SU-DHL-6 (cell line): ENCODE measurements at regions not wholly inside any gene's neighbourhood (a gene's known extent, or its start where the extent isn't known, plus 50 kb on each side); places are given as distances from the start of the nearest gene placed in this dataset.

Source experiments
- H2AFZ ChIP-seq: fragments of 200-600 bp; sonication (generic); 2 replicates; pipeline ENCODE4 v1.6.1; 2014; ENCODE audit warnings: low read depth, mild to moderate bottlenecking, moderate library complexity, mixed read lengths, antibody characterized with exemption, low read length; ENCODE audit not compliant: severe bottlenecking
- H3F3A ChIP-seq: fragments of 200-600 bp; shearing (Covaris generic); 2 replicates; pipeline ENCODE4 v1.6.0; 2016; ENCODE audit warnings: antibody characterized with exemption, mild to moderate bottlenecking; ENCODE audit not compliant: insufficient read depth
- H3K27ac ChIP-seq: fragments of 200-600 bp; sonication (generic); 2 replicates; pipeline ENCODE4 v1.5.1; 2016; ENCODE audit warnings: low read depth, mild to moderate bottlenecking, low read length, moderate library complexity, mixed read lengths
- H3K27me3 ChIP-seq: fragments of 200-600 bp; sonication (generic), shearing (Covaris generic); 2 replicates; pipeline ENCODE4 v1.6.0; 2014; ENCODE audit warnings: mild to moderate bottlenecking, low read length
- H3K36me3 ChIP-seq: fragments of 200-600 bp; sonication (generic); 2 replicates; pipeline ENCODE4 v1.6.1; 2014; ENCODE audit warnings: mild to moderate bottlenecking, low read length, mixed read lengths
- H3K4me2 ChIP-seq: fragments of 300-600, 200-600 bp; shearing (Covaris generic), sonication (generic); 2 replicates; pipeline ENCODE4 v1.6.0; 2014; ENCODE audit warnings: low read length, low read depth, mild to moderate bottlenecking; ENCODE audit not compliant: poor library complexity, severe bottlenecking
- H3K4me3 ChIP-seq: fragments of 200-600 bp; sonication (generic); 2 replicates; pipeline ENCODE4 v1.5.1; 2014; ENCODE audit warnings: antibody characterized with exemption, low read length, mild to moderate bottlenecking, mixed read lengths; ENCODE audit not compliant: insufficient read depth, poor library complexity, severe bottlenecking
- H3K79me2 ChIP-seq: fragments of 200-600 bp; sonication (generic); 2 replicates; pipeline ENCODE4 v1.6.1; 2014; ENCODE audit warnings: mild to moderate bottlenecking, low read length, moderate library complexity; ENCODE audit not compliant: insufficient read depth
- H3K9ac ChIP-seq: fragments of 200-600 bp; sonication (generic); 2 replicates; pipeline ENCODE4 v1.7.0; 2014; ENCODE audit warnings: mild to moderate bottlenecking, low read length
- H3K9me2 ChIP-seq: fragments of 200-600 bp; sonication (generic); replicated peaks from 2 replicates; pipeline ENCODE4 v1.6.1; 2014; ENCODE audit warnings: low read length; ENCODE audit not compliant: insufficient read depth
- H3K9me3 ChIP-seq: fragments of 200-600 bp; sonication (generic); 2 replicates; pipeline ENCODE4 v1.6.1; 2014; ENCODE audit warnings: low read length, mixed read lengths; ENCODE audit not compliant: insufficient read depth
- H4K20me1 ChIP-seq: fragments of 200-600 bp; sonication (generic); 2 replicates; pipeline ENCODE4 v1.6.1; 2014; ENCODE audit warnings: low read depth, mild to moderate bottlenecking, antibody characterized with exemption, low read length, moderate library complexity, mixed read lengths
- EZH2phosphoT487 ChIP-seq: fragments of 200-600 bp; sonication (generic), shearing (Covaris generic); conservative IDR thresholded peaks from 2 replicates; pipeline ENCODE4 v1.6.1; 2018; ENCODE audit warnings: mild to moderate bottlenecking, antibody characterized with exemption, low read length, moderate library complexity, mixed read lengths
- TF ChIP-seq, protein P1 (sequence below): fragments of 200-600 bp; sonication (generic); IDR thresholded peaks from one replicate; pipeline ENCODE4 v1.5.1; 2017; ENCODE audit warnings: antibody characterized with exemption, mild to moderate bottlenecking, low read length, moderate library complexity; ENCODE audit not compliant: insufficient read depth, poor library complexity, severe bottlenecking

- Histone ChIP-seq H3K79me2 (no peaks in the 10 kb centered on the region), H2AFZ (no peak overlapping the region), H3K36me3 (no peaks in the 10 kb centered on the region), H3K4me3 (no peak overlapping the region), H3K4me2 (no peak overlapping the region), H3F3A (no peaks in the 10 kb centered on the region), H3K27ac (no peak overlapping the region), H3K9ac (no peak overlapping the region), H3K9me3 (no peaks in the 10 kb centered on the region), H4K20me1 (no peaks in the 10 kb centered on the region), H3K9me2 (no peaks in the 10 kb centered on the region), H3K27me3 (no peaks in the 10 kb centered on the region)
- TF ChIP-seq, protein P1, sequence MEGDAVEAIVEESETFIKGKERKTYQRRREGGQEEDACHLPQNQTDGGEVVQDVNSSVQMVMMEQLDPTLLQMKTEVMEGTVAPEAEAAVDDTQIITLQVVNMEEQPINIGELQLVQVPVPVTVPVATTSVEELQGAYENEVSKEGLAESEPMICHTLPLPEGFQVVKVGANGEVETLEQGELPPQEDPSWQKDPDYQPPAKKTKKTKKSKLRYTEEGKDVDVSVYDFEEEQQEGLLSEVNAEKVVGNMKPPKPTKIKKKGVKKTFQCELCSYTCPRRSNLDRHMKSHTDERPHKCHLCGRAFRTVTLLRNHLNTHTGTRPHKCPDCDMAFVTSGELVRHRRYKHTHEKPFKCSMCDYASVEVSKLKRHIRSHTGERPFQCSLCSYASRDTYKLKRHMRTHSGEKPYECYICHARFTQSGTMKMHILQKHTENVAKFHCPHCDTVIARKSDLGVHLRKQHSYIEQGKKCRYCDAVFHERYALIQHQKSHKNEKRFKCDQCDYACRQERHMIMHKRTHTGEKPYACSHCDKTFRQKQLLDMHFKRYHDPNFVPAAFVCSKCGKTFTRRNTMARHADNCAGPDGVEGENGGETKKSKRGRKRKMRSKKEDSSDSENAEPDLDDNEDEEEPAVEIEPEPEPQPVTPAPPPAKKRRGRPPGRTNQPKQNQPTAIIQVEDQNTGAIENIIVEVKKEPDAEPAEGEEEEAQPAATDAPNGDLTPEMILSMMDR: no peak
- TF ChIP-seq EZH2phosphoT487: no peak
Observed at GRCh38 chr15:62534996-62535395, 369.9 kb upstream of the C2CD4B start.

DNA sequence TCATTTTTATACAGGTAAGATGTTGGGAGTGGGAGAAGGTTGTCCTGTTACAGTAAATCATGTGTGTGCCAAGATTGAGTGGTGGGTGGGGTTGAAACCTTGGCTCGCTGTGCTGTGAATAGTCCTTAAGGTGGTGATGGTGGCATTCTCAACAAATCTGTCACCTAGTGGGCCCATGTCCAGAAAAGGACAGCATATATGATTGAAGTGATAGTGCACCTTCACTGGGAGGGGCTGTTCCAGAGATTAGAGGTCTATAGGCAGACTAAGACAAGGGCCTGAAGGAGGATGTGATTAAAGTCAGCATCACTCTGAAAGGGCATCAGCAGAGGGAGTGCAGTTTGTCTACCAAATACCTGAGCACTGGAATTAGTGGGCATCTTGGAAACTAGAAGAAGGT lies 374.2 kb upstream of the C2CD4B start:
- Histone ChIP-seq H3K27me3 (no peaks in the 10 kb centered on the region), H2AFZ (no peak overlapping the region), H4K20me1 (no peaks in the 10 kb centered on the region), H3K9ac (no peak overlapping the region), H3K9me2 (no peaks in the 10 kb centered on the region), H3K4me3 (no peak overlapping the region), H3K36me3 (no peaks in the 10 kb centered on the region), H3K27ac (no peak overlapping the region), H3K4me2 (no peak overlapping the region), H3K9me3 (no peaks in the 10 kb centered on the region), H3K79me2 (no peaks in the 10 kb centered on the region), H3F3A (no peaks in the 10 kb centered on the region)
- TF ChIP-seq, protein P1: no peak
- no peak for TF ChIP-seq EZH2phosphoT487

- Histone ChIP-seq H3K9ac (no peak overlapping the region), H2AFZ (no peak overlapping the region), H3K27ac (no peak overlapping the region), H3K9me2 (no peaks in the 10 kb centered on the region), H3K9me3 (no peaks in the 10 kb centered on the region), H3K4me2 (no peak overlapping the region), H3K27me3 (no peaks in the 10 kb centered on the region), H3K36me3 (no peaks in the 10 kb centered on the region), H4K20me1 (no peaks in the 10 kb centered on the region), H3F3A (no peaks in the 10 kb centered on the region), H3K4me3 (no peak overlapping the region), H3K79me2 (no peaks in the 10 kb centered on the region)
- TF ChIP-seq, protein P1: no peak
- TF ChIP-seq EZH2phosphoT487: no peak
Observed at GRCh38 chr15:62541250-62541649, 376.2 kb upstream of the C2CD4B start.
